SW 1271 (cell line): ENCODE measurements at regions not wholly inside any gene's neighbourhood (a gene's known extent, or its start where the extent isn't known, plus 50 kb on each side); places are given as distances from the start of the nearest gene placed in this dataset.

Source experiments
- DNase-seq, 2 experiments: peaks; one replicate each; lab custom pipeline; 2025; lab: John Stamatoyannopoulos, UW

GRCh38 chr18:77572537-77572936 is 322.9 kb downstream of the GALR1 start:
- DNase-seq: no peak

DNA sequence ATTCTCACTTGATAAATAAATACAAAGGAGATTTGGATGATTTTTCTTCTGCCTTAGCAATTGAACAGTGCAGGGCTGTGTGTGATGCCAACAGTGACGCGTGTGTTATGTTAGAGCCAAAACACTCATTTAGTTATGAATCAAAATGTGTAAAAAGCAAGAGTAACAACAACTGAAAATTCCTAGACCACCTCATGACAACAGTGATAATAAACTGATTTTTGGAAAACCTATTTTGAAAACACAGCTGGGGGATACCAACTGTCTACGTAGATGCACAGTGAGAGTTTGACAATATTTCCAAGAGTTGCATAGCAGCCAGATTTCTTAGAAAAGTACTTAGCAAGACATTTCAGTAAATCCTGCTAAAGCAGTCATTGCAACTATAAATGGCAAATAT is 323.9 kb downstream of the GALR1 start:
- no peak for DNase-seq

DNA sequence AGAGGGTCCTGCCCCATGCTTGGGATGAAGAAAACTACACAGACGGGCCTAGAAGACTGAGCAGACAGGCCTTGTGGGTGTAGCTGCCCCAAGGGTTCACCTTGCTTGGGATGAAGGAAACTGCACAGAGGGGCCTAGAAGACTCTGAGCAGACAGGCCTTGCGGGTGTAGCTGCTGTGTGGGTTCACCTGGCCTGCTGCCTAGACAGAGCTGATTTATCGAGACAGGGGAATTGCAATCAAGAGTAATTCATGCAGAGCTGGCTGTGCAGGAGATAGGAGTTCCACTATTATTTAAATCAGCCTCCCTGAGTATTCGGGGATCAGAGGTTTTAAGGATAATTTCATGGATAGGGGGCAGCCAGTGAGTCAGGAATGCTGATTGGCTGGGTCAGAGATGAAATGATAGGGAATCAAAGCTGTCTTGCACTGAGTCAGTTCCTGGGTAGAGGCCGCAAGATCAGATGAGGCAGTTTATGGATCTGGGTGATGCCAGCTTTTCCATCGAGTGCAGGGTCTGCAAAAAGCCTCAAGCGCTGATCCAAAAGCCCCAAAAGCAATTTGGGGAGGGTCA is 341.4 kb downstream of the GALR1 start:
- DNase-seq: no peak

DNA sequence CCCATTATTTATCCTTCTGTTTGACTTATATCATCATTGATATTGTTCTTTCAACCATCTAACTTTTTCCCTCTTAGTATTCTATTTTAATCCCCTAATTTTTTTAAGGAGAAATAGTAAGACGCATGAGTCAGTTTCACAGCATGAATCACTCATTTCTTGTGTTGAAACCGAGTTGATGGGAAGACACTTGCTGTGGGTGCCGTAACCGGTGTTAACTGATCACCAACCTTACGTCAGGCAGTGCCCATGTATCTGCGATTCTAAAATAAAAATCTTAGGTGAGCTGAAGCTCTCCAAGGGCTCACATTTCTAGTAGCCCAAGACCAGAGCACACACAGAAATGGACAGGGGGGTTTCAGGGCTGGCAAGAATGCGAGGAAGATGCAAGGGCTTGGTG is 348.1 kb downstream of the GALR1 start:
- no peak for DNase-seq

- no peak for DNase-seq
These were observed 351.0 kb downstream of the GALR1 start for GRCh38 chr18:77600674-77601073.

GRCh38 chr18:77601567-77601966 is 351.9 kb downstream of the GALR1 start:
- no peak for DNase-seq

DNA sequence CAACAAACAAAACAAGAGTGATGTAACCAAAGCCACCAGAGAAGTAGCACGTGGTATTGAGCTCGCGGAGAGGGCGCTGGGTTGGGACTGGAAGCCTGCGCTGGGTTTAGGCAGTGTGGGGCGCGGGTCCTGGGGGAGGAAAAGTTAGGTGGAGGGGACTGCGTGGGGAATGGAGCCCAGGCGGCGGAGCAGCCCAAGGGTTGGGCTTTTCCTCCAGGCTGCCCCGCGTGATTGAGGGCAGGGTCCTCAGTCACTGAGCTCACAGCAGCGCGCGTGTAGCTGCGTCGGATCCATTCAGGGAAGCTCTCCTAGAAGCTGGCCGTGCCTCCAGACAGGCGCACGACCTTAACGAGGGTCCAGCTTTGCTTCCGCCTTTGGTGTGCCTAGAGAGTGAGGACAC is 357.4 kb downstream of the GALR1 start:
- DNase-seq: no peak

DNA sequence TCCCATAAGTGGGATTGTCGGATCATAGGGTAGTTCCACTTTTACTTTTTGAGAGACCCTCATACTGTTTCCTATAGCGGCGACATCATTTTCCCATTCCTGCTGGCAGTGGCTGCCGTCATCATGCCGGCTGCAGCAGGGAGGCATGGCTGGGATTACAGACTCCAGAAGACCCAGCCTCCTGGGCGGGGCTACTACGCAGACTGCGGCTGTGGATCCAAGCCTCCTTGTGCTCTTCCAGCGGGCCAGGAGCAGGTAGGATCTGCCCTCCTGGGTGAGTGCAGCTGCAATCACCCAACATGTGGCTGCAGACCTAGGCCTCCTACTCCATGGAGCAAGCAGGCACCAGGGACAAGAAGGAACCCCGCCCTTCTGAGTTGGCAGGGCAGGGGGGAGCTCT is 359.2 kb downstream of the GALR1 start:
- DNase-seq: no peak

- no peak for DNase-seq
These were observed 368.0 kb downstream of the GALR1 start for GRCh38 chr18:77617694-77618093.

DNA sequence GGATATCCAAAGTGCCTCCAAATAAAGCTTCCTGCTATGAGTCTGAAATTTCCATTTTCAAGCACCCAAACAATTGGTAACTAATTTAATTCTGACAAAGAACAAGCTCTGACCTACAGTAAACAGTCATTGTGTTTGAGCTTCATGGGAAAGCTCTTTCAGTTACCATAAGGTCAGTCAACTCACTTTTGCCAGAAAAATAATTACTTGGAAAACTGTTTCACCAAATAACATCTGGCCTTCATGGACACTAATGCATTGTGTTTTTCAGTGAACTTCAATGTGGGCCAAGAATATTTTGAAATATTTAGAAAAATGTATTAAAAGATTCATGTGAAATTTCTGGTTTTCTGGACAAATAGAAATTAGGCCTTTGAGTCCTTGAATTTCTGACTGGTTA is 369.9 kb downstream of the GALR1 start:
- no peak for DNase-seq

DNA sequence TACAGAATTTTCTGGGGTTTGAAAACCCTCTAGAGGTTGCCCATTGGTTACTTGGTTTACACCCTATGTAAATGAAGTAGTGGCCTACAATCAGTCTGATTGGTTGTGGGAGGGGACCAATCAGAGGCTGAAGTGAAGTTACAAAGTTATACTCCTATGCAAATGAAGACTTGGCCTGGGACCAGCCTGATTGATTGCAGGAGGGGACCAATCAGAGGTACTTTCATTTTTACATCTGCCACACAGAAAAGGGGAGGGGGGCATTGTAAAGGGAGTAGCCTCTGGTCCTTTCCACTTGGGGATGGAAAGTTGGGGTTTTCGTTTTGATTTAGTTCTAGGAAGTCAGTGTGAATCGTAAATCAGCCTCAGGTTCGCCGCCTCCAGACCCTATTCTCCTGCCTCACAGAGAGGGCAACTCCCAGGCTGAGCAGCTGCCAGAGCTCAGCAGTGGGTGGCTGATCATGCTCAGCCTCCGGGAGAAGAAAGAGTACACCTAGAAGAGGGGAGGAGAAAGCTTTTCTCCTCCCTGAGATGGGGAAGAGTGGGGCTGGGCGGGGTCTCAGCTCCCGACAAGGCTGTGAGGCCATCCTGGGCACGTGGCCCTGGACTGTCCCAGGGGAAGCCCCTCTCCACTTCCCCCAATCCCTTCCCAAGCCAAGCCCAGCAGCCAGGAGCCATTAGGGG is 372.5 kb downstream of the GALR1 start:
- DNase-seq: no peak

- DNase-seq: no peak
These were observed 383.1 kb downstream of the GALR1 start for GRCh38 chr18:77632758-77633157.

- no peak for DNase-seq
These were observed 384.8 kb downstream of the GALR1 start for GRCh38 chr18:77634494-77634893.

GRCh38 chr18:77635451-77635850 is 385.8 kb downstream of the GALR1 start:
- DNase-seq: no peak

DNA sequence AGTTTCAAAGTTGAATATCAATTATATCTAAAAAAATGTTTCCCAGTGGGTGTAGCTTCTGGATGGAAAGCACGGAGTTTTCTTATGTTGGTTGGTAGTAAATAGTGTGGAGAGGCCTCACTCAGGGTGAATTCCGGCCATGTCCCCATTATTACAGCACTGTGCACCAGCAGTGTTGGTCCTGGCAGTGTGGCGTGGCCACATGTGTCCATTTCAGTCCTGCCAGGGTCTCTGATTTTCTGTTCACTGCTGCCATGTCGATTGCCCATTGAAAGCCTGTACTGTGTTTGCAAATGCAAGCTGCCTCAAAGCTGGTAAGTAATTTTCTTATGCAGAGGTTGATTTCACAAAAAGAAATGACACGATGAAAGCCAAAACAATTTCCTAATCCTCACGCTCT is 386.2 kb downstream of the GALR1 start:
- DNase-seq: no peak

DNA sequence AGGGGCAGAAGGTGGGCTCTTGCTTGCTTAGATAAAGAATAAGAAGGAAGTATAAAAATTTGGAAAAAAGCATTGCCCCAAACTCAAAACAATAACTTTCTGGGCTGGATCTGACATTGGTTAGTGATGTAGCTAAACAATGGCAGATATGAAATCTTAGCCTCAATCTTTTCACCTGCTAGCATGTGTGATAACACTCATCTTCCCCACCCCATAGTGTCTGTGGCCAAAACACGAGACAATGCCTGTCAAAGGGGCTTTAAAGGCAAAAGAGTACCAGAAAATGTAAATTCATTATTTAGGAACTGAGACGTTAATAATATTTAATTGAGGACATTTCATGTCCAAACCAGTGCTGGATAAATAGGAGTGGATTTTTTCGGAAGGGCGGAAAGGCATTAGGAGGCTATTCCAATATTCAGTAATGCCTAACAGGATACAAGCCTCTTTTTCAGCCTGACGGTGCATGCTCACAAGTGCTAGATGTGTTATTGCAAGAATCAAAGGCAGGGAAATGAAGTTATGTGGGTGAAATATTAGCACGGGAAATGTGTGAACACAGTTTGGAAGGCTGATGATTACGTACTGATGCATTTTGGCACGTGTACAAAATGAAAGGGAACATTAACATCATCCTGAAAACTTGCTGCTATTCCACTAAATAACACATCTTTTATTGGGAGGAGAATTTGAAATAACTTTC is 395.7 kb downstream of the GALR1 start:
- DNase-seq: no peak

DNA sequence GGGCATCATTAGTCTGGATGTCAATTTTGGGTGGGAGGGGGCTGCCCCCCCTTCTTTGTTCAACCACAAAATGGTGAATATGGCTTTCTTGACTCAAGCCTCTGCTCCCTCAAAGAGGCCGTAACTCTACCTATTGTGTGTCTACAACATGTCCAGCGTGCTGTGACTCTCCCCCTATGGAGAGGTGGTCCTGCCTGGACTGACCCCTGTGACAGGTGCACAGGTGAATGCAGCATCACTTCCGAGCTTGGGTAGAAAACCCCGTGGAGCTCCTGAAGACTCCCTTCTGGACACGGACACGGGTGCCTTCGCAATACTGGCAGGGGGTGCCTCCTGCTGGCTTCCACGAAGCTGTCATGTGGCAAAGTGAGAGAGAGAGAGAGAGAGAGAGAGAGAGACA is 397.8 kb downstream of the GALR1 start:
- DNase-seq: no peak

DNA sequence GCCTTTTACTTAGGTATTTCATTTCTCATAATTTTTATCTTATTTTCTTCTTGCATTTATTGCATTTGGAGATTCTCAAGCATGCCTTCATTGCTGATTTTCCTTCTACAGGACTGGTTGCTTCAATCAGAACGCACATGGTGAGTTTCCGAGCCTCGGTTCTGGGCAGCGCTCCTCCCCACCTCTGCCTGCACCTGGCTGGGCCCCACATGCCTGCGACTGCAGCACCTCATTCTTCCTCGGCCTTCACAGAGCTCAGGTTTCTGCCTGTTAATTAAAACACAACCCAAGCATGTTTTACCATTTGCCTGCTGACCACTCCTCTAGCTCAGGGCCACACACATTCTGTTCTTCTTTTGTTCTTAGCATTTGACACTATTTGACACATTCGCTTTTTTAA is 398.8 kb downstream of the GALR1 start:
- no peak for DNase-seq

DNA sequence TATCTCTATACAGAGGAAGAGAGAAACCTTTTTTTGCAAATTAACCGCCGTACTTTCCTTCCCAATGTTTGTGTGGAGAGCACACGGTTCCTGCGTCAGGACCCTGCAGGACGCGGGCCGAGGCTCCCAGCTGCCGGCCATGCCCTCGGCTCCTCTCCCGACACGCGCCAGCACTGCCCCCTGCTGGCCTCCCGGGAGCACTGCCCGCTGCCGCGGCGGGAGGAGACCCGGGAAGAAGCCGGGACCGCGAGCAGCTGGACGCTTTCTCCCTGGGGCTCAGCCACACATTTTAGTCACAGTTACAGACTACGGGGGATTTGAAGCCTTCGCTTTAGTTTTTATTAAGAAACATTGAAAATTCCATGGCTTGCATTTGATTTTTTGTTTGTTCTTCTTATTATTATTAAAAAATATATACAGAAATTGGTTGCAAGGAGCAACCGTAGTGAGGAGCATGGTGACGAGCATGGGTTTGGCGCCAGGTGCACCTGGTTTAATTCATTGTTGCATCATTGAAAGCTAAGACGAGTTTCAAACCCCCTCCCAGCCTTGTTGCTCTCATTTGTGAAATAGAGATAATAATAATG is 401.2 kb downstream of the GALR1 start:
- peak in 1 of 2 experiments; percentile 5 for DNase-seq

DNA sequence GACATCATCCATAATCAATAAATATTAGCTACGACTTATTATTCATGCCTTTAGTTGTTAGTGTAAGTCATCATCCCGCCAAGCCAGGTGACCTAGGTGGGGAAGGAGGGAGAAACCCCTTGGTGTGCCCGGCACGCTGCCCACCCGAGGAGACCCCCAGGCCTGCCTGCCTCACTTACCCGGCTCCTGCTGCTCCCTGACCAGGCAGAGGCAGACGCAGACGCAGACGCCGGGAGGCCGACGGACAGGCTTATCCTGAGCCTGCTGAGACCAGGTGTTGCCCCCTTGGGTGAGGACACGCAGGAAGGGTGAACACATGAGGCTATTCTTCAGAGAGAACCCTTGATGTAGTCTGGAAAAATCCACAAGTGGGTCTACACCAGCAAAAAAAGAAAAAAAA is 401.8 kb downstream of the GALR1 start:
- no peak for DNase-seq

- DNase-seq: no peak
These were observed 404.1 kb downstream of the GALR1 start for GRCh38 chr18:77653792-77654191.

DNA sequence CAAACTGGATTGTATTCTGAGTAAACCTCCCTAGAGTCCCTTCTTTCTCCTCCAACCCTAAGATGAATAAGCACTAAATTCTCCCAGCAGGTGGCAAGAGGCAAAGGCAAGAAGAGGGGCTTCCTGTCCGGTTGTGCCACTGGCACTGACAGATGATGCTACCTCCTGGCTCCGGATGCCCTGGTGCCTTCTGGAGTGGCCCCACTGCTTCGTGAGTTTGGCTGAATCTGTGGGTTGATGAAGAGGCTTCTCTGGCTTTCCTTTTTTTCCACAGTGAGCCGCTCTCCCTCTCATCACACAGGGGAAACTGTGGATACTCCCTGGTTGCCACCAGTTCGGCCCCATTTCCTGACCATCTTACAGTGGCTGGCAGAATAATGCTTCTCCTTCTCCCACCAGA is 404.7 kb downstream of the GALR1 start:
- no peak for DNase-seq

DNA sequence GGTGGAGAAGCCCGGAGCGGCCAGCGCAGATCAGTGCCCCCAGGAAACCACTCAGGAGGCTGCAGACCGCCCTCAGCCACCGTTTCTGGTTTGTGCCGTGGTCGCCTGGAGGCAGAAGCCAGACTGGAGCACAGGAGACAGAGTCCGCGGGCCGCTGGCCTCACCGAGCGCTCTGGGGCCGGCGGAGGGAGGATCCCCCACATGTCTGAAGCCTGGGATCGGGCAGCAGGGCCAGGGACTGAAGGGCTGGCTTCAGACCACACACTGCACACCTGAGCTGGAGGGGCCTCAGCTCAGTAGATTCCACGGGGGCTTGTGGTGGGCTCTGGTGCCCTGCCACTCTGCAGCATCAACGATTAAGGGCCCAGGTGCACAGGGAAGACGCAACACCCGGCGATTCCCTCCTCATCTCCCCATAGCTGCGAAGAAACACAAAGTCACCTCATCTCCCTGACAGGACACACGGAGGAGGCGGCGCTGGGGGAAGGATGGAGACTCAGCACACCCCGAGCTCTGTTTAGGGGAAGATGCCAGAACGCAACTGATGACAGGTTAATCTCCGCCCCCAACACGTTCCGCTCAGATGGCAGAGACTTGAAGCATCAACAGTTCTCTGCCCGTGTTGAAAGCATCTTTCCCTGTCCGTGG is 408.1 kb downstream of the GALR1 start:
- DNase-seq: no peak
